Thyroid gland (tissue), 4 donors: ENCODE measurements at regions not wholly inside any gene's neighbourhood (a gene's known extent, or its start where the extent isn't known, plus 50 kb on each side); places are given as distances from the start of the nearest gene placed in this dataset.

Experiments used
- DNase-seq, 2 donors: peaks; one replicate each; pipeline ENCODE4 v3.0.0-alpha.2; 2019
- H3K27ac ChIP-seq, 3 donors: fragments of 200-600 bp; sonication (generic); 1 replicate in 2 of 3; 2 replicates in 1 of 3; pipeline ENCODE4 v1.5.1; 2016 to 2019; ENCODE audit warnings: mild to moderate bottlenecking in 1 of 3, moderate library complexity in 1 of 3
- H3K27me3 ChIP-seq: fragments of 200-600 bp; sonication (generic); one replicate; pipeline ENCODE4 v1.5.1; 2019
- H3K36me3 ChIP-seq, 2 donors: fragments of 200-600 bp; sonication (generic); one replicate each; pipeline ENCODE4 v1.5.1; 2016 to 2019
- H3K4me1 ChIP-seq, 2 donors: fragments of 200-600 bp; sonication (generic); one replicate each; pipeline ENCODE4 v1.5.1; 2017 to 2019
- H3K4me3 ChIP-seq, 3 donors: fragments of 200-600 bp; sonication (generic); replicated peaks in 1 of 3; 1 replicate in 2 of 3; 2 replicates in 1 of 3; pipeline ENCODE4 v1.5.1; 2016; ENCODE audit warnings: mild to moderate bottlenecking in 1 of 3
- H3K9me3 ChIP-seq: fragments of 200-600 bp; sonication (generic); one replicate; pipeline ENCODE4 v1.5.1; 2017
- POLR2A ChIP-seq, 2 donors: fragments of 450-650 bp; IDR thresholded peaks; one replicate each; pipeline ENCODE4 v1.6.1; 2017; ENCODE audit warnings: antibody characterized with exemption in 2 of 2, mild to moderate bottlenecking in 2 of 2, moderate library complexity in 1 of 2
- WGBS, 2 donors: methylation state at CpG; one replicate each; pipeline ENCODE4 v1.1.5; 2017; 5-methylcytosine and 5-hydroxymethylcytosine counted together
- intact Hi-C: fragments of 100-400 bp; cut with DNase I; formaldehyde crosslinking; loops from one replicate; pipeline ENCODE4 v1.15.1; 2023
- TF ChIP-seq, protein P1 (sequence below), 6 experiments: fragments of 200-600 bp in 3 of 6; fragments of 450-650 bp in 3 of 6; sonication (generic) in 3 of 6; IDR thresholded peaks; one replicate each; pipeline ENCODE4 v1.5.1; 2016 to 2019; ENCODE audit warnings: antibody characterized with exemption in 6 of 6, mild to moderate bottlenecking in 2 of 6, inconsistent platforms in 1 of 6, moderate library complexity in 1 of 6

DNA sequence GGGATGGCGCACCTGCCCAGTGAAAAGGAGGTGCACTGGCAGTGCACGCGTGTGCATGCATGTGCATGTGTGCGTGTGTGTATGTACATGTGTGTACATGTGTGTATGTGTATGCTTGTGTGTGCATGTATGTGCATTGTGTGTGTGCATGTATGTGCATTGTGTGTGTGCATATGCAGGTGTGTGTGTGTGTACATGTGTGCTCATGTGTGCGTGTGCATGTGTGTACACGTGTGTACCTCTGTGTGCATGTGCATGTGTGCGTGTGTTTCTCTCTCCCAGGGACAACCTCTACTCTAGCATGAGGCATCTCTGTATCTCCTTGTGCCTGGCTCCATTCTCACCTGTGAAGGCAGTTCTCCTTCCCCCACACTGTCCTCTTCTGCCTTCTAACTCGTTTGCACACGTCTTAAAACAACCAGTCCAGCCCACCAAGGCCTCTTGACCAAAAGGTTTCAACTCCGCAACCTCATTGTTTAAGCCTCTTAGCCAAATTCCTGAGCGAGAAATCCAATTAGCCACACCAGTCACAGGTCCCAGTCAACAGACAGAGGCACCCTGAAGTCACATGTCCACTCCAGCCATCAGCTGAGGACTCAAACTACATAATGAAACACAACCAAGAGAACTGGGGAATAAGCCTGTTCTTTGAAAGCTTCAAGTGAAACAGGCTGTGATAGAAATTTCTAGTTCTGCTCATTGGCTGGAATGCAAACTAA is 103.5 kb upstream of the PTPRT start:
- 67 to 72% methylated on average over 11 of the region's 11 CpGs for WGBS, 2 donors
- TF ChIP-seq POLR2A (IDR thresholded peaks at IDR 0.05), result no peak
- TF ChIP-seq, protein P1, sequence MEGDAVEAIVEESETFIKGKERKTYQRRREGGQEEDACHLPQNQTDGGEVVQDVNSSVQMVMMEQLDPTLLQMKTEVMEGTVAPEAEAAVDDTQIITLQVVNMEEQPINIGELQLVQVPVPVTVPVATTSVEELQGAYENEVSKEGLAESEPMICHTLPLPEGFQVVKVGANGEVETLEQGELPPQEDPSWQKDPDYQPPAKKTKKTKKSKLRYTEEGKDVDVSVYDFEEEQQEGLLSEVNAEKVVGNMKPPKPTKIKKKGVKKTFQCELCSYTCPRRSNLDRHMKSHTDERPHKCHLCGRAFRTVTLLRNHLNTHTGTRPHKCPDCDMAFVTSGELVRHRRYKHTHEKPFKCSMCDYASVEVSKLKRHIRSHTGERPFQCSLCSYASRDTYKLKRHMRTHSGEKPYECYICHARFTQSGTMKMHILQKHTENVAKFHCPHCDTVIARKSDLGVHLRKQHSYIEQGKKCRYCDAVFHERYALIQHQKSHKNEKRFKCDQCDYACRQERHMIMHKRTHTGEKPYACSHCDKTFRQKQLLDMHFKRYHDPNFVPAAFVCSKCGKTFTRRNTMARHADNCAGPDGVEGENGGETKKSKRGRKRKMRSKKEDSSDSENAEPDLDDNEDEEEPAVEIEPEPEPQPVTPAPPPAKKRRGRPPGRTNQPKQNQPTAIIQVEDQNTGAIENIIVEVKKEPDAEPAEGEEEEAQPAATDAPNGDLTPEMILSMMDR (IDR thresholded peaks at IDR 0.05), result no peak
- H3K4me1 ChIP-seq, result no peaks in the 10 kb centered on the region
- no peaks in the 10 kb centered on the region for H3K9me3 ChIP-seq
- H3K4me3 ChIP-seq, result no peak overlapping the region
- intact Hi-C loops, result no loop called here
- no peak for DNase-seq
- H3K36me3 ChIP-seq, result no peaks in the 10 kb centered on the region
- no peaks in the 10 kb centered on the region for H3K27me3 ChIP-seq
- H3K27ac ChIP-seq, result no peak overlapping the region

DNA sequence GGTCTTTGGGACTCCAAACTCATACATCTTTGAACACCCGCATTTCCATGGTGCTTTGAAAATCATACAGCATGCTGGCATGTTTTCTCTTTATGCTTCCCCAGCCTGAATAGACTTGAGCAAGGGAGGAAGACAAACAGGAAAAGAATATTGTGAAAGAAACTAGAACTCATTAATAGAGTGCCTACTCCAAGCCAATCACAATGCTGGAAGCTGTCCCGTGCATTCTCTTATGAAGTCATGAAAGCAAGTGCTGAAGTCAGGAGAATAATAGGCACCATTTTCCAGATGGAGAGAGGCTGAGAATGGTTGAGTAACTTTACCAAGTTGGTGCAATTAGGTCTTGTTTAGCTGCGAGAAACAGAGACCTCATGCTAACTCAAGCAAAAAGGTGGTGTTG is 102.5 kb upstream of the PTPRT start:
- no peaks in the 10 kb centered on the region for H3K36me3 ChIP-seq
- no peak for DNase-seq
- intact Hi-C loops, result no loop called here
- 68 to 72% methylated on average over 3 of the region's 3 CpGs for WGBS, 2 donors
- H3K9me3 ChIP-seq, result no peaks in the 10 kb centered on the region
- no peak overlapping the region for H3K4me3 ChIP-seq
- H3K27ac ChIP-seq, result no peak overlapping the region
- no peaks in the 10 kb centered on the region for H3K27me3 ChIP-seq
- TF ChIP-seq, protein P1 (IDR thresholded peaks at IDR 0.05), result no peak
- no peak for TF ChIP-seq POLR2A (IDR thresholded peaks at IDR 0.05)
- no peaks in the 10 kb centered on the region for H3K4me1 ChIP-seq

DNA sequence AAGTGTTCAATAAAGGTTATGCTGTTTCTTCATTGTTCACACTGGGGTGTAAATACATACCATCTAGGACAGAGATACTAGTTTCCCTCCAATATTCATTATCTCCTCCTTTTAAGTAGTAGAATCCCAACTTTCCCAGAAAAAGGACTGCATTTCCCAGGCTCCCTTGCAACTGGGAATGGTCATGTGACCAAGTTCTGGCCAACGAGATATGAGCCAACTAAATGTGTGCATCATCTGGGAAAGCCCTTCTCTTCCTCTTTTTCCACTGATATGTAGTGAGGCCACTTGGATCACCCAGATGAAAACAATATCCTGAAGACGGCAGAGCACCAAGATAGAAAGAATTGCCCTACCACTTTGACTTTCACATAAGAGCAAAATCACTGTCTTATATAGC is 97.9 kb upstream of the PTPRT start:
- Histone ChIP-seq H3K27me3 (no peaks in the 10 kb centered on the region), H3K9me3 (no peaks in the 10 kb centered on the region), H3K36me3 (no peaks in the 10 kb centered on the region), H3K27ac (no peak overlapping the region), H3K4me3 (no peak overlapping the region), H3K4me1 (no peaks in the 10 kb centered on the region)
- intact Hi-C loops, result no loop called here
- WGBS, 2 donors, result 66 to 78% methylated on average over 2 of the region's 2 CpGs
- no peak for TF ChIP-seq POLR2A (IDR thresholded peaks at IDR 0.05)
- TF ChIP-seq, protein P1 (IDR thresholded peaks at IDR 0.05), result no peak
- no peak for DNase-seq

DNA sequence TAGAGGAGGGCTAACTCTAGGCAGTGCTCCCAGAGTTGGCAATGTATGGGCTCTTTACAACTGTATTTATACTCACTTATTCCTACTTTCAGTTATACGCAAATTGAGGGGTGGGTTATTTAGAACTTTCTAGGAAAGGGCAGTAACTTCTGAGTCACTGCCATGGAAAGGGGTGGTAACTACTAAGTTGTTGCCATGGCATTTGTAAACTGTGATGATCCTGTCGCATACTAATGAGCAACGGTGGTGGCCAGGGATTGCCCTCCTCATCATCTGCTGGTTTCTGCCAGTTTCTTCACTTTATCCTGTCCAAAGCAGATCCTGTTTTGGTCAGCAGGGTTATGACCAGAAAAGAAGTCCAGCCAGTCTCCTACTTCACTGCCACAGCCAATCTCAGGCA is 95.5 kb upstream of the PTPRT start:
- WGBS, 2 donors, result 82 to 89% methylated on average over 3 of the region's 3 CpGs
- H3K27ac ChIP-seq, result no peak overlapping the region

DNA sequence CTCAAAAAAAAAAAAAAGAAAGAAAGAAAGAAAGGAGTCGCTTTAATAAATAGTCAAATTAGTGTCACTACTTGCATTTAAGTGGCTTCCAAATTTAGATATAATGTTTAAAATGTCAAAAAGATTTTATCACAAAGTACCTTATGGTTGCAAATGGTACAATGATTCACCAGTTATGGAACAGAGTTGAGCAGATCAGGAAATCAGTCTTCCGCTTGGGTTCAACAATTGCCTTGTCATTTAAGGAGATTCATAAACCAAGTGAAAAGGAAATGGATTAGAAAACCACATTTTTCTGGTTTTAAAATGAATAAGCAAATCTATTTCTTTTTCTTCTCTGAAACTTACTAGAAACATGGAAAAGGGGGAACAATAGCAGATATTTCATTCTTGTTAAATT is 94.8 kb upstream of the PTPRT start:
- Histone ChIP-seq H3K9me3 (no peaks in the 10 kb centered on the region), H3K27me3 (no peaks in the 10 kb centered on the region), H3K4me3 (no peak overlapping the region), H3K36me3 (no peaks in the 10 kb centered on the region), H3K27ac (no peak overlapping the region), H3K4me1 (no peaks in the 10 kb centered on the region)
- WGBS, 2 donors, result 89 to 92% methylated on average over 2 of the region's 2 CpGs
- intact Hi-C loops, result no loop called here
- TF ChIP-seq POLR2A (IDR thresholded peaks at IDR 0.05), result no peak
- TF ChIP-seq, protein P1 (IDR thresholded peaks at IDR 0.05), result no peak
- no peak for DNase-seq

More for the DNA sequence above, 95.5 kb upstream of the PTPRT start:
- Histone ChIP-seq H3K9me3 (no peaks in the 10 kb centered on the region), H3K27me3 (no peaks in the 10 kb centered on the region), H3K4me1 (no peaks in the 10 kb centered on the region), H3K36me3 (no peaks in the 10 kb centered on the region), H3K4me3 (no peak overlapping the region)
- no peak for TF ChIP-seq POLR2A (IDR thresholded peaks at IDR 0.05)
- TF ChIP-seq, protein P1 (IDR thresholded peaks at IDR 0.05), result no peak
- intact Hi-C loops, result no loop called here
- no peak for DNase-seq
